OCI-LY3 (cell line): ENCODE measurements at regions not wholly inside any gene's neighbourhood (a gene's known extent, or its start where the extent isn't known, plus 50 kb on each side); places are given as distances from the start of the nearest gene placed in this dataset.

Experiments used
- CTCF ChIP-seq: fragments of 200-600, 300-600 bp; sonication (generic); IDR thresholded peaks from 2 replicates; pipeline ENCODE4 v1.5.1; 2014; ENCODE audit warnings: antibody characterized with exemption, low read length, low read depth
- EZH2phosphoT487 ChIP-seq: fragments of 200-600 bp; shearing (Covaris generic); IDR thresholded peaks from 2 replicates; pipeline ENCODE4 v1.6.1; 2018; ENCODE audit warnings: antibody characterized with exemption, mixed run types, low read depth

DNA sequence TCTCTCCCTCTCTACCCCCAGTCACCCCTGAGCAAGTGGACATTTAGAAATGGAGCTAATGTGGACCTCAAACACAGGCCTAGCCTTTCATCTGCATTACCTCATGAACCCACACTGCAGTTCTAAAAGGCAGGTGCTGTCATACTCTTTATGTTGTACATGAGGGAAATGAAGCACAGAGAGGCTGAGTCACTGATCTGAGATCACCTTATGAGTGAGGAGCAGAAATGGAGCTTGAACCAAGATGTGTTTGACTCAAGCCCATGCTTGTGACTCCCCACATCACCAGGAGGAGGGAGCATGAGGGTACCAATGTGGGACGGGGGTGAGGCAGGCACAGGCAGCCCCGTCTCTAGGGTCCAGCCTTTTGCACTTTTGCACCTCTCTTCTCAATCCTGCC is 702.8 kb downstream of the PTPRU start:
- TF ChIP-seq EZH2phosphoT487 (no peak), CTCF (no peak)
